LoVo (cell line): ENCODE measurements at regions not wholly inside any gene's neighbourhood (a gene's known extent, or its start where the extent isn't known, plus 50 kb on each side); places are given as distances from the start of the nearest gene placed in this dataset.
"Not testable (repeated sequence)": the region's sequence is repeated elsewhere in the genome, so short reads cannot be mapped to it uniquely, and the experiment has no call there.

Source experiments
- DNase-seq: peaks from one replicate; pipeline ENCODE4 v3.0.0-alpha.2; 2016; ENCODE audit warnings: low spot score

- DNase-seq, result no peak
These were observed 129.7 kb upstream of the FBN2 start for GRCh38 chr5:128667751-128668150.

- DNase-seq, result no peak
These were observed 130.9 kb upstream of the FBN2 start for GRCh38 chr5:128668921-128669320.

GRCh38 chr5:128669803-128670202, 131.8 kb upstream of the FBN2 start:
- no peak for DNase-seq

- DNase-seq, result no peak
These were observed 133.9 kb upstream of the FBN2 start for GRCh38 chr5:128671943-128672342.

GRCh38 chr5:128673000-128673399, 135.0 kb upstream of the FBN2 start:
- DNase-seq, result no peak

GRCh38 chr5:128673411-128673957, 135.4 kb upstream of the FBN2 start:
- DNase-seq, result no peak

- DNase-seq, result no peak
These were observed 135.9 kb upstream of the FBN2 start for GRCh38 chr5:128673970-128674369.

- peak; percentile 57 for DNase-seq
These were observed 136.9 kb upstream of the FBN2 start for GRCh38 chr5:128674837-128675446.

- no peak for DNase-seq
These were observed 143.1 kb upstream of the FBN2 start for GRCh38 chr5:128681096-128681495.

GRCh38 chr5:128681764-128682592, 143.9 kb upstream of the FBN2 start:
- DNase-seq, result peak; percentile 21

- DNase-seq, result no peak
These were observed 144.6 kb upstream of the FBN2 start for GRCh38 chr5:128682669-128683068.

- no peak for DNase-seq
These were observed 146.9 kb upstream of the FBN2 start for GRCh38 chr5:128684961-128685360.

GRCh38 chr5:128687930-128688329, 149.9 kb upstream of the FBN2 start:
- DNase-seq, result no peak

- no peak for DNase-seq
These were observed 155.7 kb upstream of the FBN2 start for GRCh38 chr5:128693764-128694163.

- DNase-seq, result no peak
These were observed 157.9 kb upstream of the FBN2 start for GRCh38 chr5:128695791-128696530.

GRCh38 chr5:128701301-128701700, 163.3 kb upstream of the FBN2 start:
- DNase-seq, result no peak

- no peak for DNase-seq
These were observed 165.3 kb upstream of the FBN2 start for GRCh38 chr5:128703322-128703721.

- no peak for DNase-seq
These were observed 168.2 kb upstream of the FBN2 start for GRCh38 chr5:128706269-128706668.

- DNase-seq, result no peak
These were observed 170.8 kb upstream of the FBN2 start for GRCh38 chr5:128708841-128709240.

- DNase-seq, result no peak
These were observed 173.2 kb upstream of the FBN2 start for GRCh38 chr5:128711216-128711615.

GRCh38 chr5:128714551-128714950, 176.5 kb upstream of the FBN2 start:
- no peak for DNase-seq

- DNase-seq, result no peak
These were observed 184.5 kb upstream of the FBN2 start for GRCh38 chr5:128722551-128722950.

- DNase-seq, result not testable (repeated sequence)
These were observed 192.0 kb upstream of the FBN2 start for GRCh38 chr5:128730021-128730420.
